GM12878 (cell line): ENCODE measurements at regions not wholly inside any gene's neighbourhood (a gene's known extent, or its start where the extent isn't known, plus 50 kb on each side); places are given as distances from the start of the nearest gene placed in this dataset.

Experiments
- CBX5 ChIP-seq: sonication (generic); IDR thresholded peaks from 2 replicates; pipeline ENCODE4 v1.6.1; 2016; ENCODE audit warnings: low read depth, moderate library complexity, mild to moderate bottlenecking, inconsistent platforms
- TF ChIP-seq, protein P1 (sequence below): fragments of 450-650 bp; formaldehyde crosslinking; IDR thresholded peaks from 2 replicates; pipeline ENCODE4 v1.4.0; 2022; ENCODE audit warnings: mild to moderate bottlenecking, moderate library complexity
- TF ChIP-seq, protein P2 (sequence below): IDR thresholded peaks from 2 replicates; pipeline ENCODE4 v1.6.1; 2012; ENCODE audit warnings: mild to moderate bottlenecking, low read depth, low read length

DNA sequence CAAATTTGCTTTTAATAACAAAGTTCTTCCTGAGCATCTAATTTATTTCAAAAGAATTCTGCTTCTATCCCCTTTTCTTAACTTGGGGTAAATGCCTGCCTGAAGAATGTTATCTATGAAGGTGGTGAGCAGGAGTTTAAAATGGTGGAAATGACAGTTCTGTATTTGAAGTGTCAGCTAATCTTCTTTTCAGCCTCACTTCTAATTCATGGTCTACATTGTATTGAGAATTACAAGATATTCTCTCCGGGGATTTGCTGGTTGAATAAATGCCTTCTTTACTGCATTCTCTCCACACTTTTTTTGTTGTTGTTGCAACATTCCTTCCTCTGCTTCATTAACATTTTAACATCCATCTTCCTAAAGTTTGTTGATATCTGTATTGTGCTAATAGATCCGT, 143.1 kb upstream of the GRIN3A start:
- TF ChIP-seq, protein P1, sequence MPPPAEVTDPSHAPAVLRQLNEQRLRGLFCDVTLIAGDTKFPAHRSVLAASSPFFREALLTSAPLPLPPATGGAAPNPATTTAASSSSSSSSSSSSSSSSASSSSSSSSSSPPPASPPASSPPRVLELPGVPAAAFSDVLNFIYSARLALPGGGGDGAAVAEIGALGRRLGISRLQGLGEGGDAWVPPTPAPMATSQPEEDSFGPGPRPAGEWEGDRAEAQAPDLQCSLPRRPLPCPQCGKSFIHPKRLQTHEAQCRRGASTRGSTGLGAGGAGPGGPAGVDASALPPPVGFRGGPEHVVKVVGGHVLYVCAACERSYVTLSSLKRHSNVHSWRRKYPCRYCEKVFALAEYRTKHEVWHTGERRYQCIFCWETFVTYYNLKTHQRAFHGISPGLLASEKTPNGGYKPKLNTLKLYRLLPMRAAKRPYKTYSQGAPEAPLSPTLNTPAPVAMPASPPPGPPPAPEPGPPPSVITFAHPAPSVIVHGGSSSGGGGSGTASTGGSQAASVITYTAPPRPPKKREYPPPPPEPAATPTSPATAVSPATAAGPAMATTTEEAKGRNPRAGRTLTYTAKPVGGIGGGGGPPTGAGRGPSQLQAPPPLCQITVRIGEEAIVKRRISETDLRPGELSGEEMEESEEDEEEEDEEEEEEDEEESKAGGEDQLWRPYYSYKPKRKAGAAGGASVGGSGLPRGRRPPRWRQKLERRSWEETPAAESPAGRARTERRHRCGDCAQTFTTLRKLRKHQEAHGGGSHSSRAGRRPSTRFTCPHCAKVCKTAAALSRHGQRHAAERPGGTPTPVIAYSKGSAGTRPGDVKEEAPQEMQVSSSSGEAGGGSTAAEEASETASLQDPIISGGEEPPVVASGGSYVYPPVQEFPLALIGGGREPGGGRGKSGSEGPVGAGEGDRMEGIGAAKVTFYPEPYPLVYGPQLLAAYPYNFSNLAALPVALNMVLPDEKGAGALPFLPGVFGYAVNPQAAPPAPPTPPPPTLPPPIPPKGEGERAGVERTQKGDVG (CRISPR knock-in tag), result no peak
- TF ChIP-seq, protein P2, sequence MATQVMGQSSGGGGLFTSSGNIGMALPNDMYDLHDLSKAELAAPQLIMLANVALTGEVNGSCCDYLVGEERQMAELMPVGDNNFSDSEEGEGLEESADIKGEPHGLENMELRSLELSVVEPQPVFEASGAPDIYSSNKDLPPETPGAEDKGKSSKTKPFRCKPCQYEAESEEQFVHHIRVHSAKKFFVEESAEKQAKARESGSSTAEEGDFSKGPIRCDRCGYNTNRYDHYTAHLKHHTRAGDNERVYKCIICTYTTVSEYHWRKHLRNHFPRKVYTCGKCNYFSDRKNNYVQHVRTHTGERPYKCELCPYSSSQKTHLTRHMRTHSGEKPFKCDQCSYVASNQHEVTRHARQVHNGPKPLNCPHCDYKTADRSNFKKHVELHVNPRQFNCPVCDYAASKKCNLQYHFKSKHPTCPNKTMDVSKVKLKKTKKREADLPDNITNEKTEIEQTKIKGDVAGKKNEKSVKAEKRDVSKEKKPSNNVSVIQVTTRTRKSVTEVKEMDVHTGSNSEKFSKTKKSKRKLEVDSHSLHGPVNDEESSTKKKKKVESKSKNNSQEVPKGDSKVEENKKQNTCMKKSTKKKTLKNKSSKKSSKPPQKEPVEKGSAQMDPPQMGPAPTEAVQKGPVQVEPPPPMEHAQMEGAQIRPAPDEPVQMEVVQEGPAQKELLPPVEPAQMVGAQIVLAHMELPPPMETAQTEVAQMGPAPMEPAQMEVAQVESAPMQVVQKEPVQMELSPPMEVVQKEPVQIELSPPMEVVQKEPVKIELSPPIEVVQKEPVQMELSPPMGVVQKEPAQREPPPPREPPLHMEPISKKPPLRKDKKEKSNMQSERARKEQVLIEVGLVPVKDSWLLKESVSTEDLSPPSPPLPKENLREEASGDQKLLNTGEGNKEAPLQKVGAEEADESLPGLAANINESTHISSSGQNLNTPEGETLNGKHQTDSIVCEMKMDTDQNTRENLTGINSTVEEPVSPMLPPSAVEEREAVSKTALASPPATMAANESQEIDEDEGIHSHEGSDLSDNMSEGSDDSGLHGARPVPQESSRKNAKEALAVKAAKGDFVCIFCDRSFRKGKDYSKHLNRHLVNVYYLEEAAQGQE, result no peak
- no peak for TF ChIP-seq CBX5
